Heart left ventricle (tissue), 16 donors: ENCODE measurements at regions not wholly inside any gene's neighbourhood (a gene's known extent, or its start where the extent isn't known, plus 50 kb on each side); places are given as distances from the start of the nearest gene placed in this dataset.
A peak's percentile ranks its signal among the peaks of the same experiment; 100 is the strongest.

Source experiments
- ATAC-seq, 4 donors: fragments of 200-7000 bp; cut with Tn5 transposase; one replicate each; pipeline ENCODE4 v1.9.1; 2020 to 2022; ENCODE audit warnings: moderate library complexity in 4 of 4, mild to moderate bottlenecking in 3 of 4, moderate number of reproducible peaks in 1 of 4
- DNase-seq, 5 donors: peaks; one replicate each; pipeline ENCODE4 v3.0.0-alpha.2; 2020
- H3K27ac ChIP-seq, 12 donors: fragments of 200-600 bp; sonication (generic) in 4 of 12; one replicate each; pipeline versions ENCODE4 v1.5.0 to v1.8.0; 2016 to 2022; ENCODE audit warnings: mild to moderate bottlenecking in 2 of 12
- H3K27me3 ChIP-seq, 9 donors: fragments of 200-600 bp; sonication (generic) in 2 of 9; one replicate each; pipeline versions ENCODE4 v1.5.1 to v1.8.0; 2016 to 2022; ENCODE audit warnings: mild to moderate bottlenecking in 3 of 9
- H3K36me3 ChIP-seq, 9 donors: fragments of 200-600 bp; sonication (generic) in 2 of 9; one replicate each; pipeline versions ENCODE4 v1.5.0 to v1.8.0; 2018 to 2022; ENCODE audit warnings: mild to moderate bottlenecking in 2 of 9
- H3K4me1 ChIP-seq, 12 donors: fragments of 200-600 bp; sonication (generic) in 4 of 12; one replicate each; pipeline versions ENCODE4 v1.5.0 to v1.8.0; 2016 to 2022; ENCODE audit warnings: mild to moderate bottlenecking in 3 of 12
- H3K4me3 ChIP-seq, 12 donors: fragments of 200-600 bp; sonication (generic) in 4 of 12; one replicate each; pipeline versions ENCODE4 v1.5.0 to v1.8.0; 2017 to 2022; ENCODE audit warnings: mild to moderate bottlenecking in 9 of 12, moderate library complexity in 4 of 12
- H3K9me3 ChIP-seq, 12 donors: fragments of 200-600 bp; sonication (generic) in 4 of 12; one replicate each; pipeline versions ENCODE4 v1.5.0 to v1.8.0; 2016 to 2022; ENCODE audit warnings: mild to moderate bottlenecking in 1 of 12
- POLR2A ChIP-seq, 2 donors: fragments of 450-650 bp; IDR thresholded peaks; one replicate each; pipeline ENCODE4 v1.6.1; 2017; ENCODE audit warnings: antibody characterized with exemption in 2 of 2, mild to moderate bottlenecking in 2 of 2, moderate library complexity in 2 of 2
- WGBS, 4 donors: extraction: QIAGEN DNeasy Blood & Tissue Kit in 2 of 4; methylation state at CpG; one replicate each; pipeline versions ENCODE4 v1.1.5 to v1.1.7; 2013 to 2018; 5-methylcytosine and 5-hydroxymethylcytosine counted together
- intact Hi-C, 10 donors: fragments of 100-400 bp; cut with DNase I; formaldehyde crosslinking; loops; one replicate each; pipeline versions ENCODE4 v1.11.1 to v1.14.2; 2022
- TF ChIP-seq, protein P1 (sequence below), 12 donors: fragments of 200-600 bp; sonication (generic) in 4 of 12; IDR thresholded peaks; one replicate each; pipeline versions ENCODE4 v1.5.0 to v1.8.0; 2018 to 2022; ENCODE audit warnings: antibody characterized with exemption in 12 of 12, mild to moderate bottlenecking in 5 of 12
- donor health status: ischemic (EF 13 %, LVEDD 7.1; RV severe dilation, severe dysfunction).
- donor health status: healthy with polysubstance abuse.
- donor health status: DM: no; HTN: yes; CAD: no.
- donor health status: DM: no; HTN: no; CAD: no.
- donor health status: ischemic (EF 25% LVEDD 6.9; RV normal size, moderate dysfunction).
- donor health status: ischemic (EF 25% LVEDD 5.7; RV mildly dilated, moderate dysfunction).
- donor health status: healthy.
- donor health status: DM: yes; HTN: yes; CAD: no.
- donor health status: ischemic (EF 35%, LVEDD 5.7; RV mildly dilated, moderate dysfunction).
- donor health status: nonischemic (EF 11% LVEDD 7.7; RV severe dilation, severe dysfunction).
- donor health status: DM: yes; HTN: yes; CAD: no.
- donor health status: PGD.
- donor health status: ischemic (EF 29% LVEDD 5.4; RV normal size, mild dysfunction).
- donor health status: nonischemic (EF 23%, LVEDD 6.1; RV moderate dilation, normal function).

GRCh38 chr15:31489801-31490646, 163.4 kb downstream of the KLF13 start:
- Histone ChIP-seq H3K27me3 (no peaks in the 10 kb centered on the region), H3K4me3 (no peak overlapping the region), H3K4me1 (peaks cover 0 to 26% (median 17%) of the 10 kb centered on the region in 12 donors), H3K36me3 (no peaks in the 10 kb centered on the region), H3K9me3 (peaks cover 0 to 34% (median 5%) of the 10 kb centered on the region in 12 donors), H3K27ac (no peak overlapping the region)
- DNase-seq: peak in 1 of 5 donors; percentile 41
- intact Hi-C loops: loop anchor here (2.0 to 10.0 kb wide), 24 partner anchors 48 to 828 kb away; partner anchors contain the start of genes KLF13 (in 4 of the 10), MTMR10 (in 1 of the 10) and OTUD7A (in 1 of the 10)
- 38 to 44% (median 41%) methylated on average over 10 to 12 of the region's 12 CpGs for whole genome bisulfite sequencing, 4 donors
- TF ChIP-seq, protein P1, sequence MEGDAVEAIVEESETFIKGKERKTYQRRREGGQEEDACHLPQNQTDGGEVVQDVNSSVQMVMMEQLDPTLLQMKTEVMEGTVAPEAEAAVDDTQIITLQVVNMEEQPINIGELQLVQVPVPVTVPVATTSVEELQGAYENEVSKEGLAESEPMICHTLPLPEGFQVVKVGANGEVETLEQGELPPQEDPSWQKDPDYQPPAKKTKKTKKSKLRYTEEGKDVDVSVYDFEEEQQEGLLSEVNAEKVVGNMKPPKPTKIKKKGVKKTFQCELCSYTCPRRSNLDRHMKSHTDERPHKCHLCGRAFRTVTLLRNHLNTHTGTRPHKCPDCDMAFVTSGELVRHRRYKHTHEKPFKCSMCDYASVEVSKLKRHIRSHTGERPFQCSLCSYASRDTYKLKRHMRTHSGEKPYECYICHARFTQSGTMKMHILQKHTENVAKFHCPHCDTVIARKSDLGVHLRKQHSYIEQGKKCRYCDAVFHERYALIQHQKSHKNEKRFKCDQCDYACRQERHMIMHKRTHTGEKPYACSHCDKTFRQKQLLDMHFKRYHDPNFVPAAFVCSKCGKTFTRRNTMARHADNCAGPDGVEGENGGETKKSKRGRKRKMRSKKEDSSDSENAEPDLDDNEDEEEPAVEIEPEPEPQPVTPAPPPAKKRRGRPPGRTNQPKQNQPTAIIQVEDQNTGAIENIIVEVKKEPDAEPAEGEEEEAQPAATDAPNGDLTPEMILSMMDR (IDR thresholded peaks at IDR 0.05): peak; percentile 75 to 99 (median 90)
- no peak for TF ChIP-seq POLR2A (IDR thresholded peaks at IDR 0.05)
- peak; percentile 16 to 62 (median 60) for ATAC-seq

DNA sequence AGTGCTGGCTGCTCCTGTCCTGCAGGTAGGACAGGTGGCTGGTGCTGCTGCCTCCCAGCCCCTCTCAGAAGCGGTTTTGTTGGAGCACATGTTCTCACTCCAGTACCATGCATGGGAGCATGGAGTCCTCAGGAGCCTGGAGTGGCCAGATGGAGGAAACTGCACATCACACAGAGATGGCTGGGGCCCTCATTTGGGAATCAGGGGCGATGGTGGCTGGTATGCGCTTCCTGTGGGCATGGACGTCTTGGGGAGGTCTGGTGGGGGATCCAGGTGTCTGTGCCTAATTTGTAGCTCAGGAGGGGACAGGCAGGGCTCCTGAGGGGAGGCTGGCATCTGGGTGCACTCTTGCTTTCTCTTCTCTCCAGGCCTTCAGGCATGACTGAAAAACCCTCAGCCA, 168.2 kb downstream of the KLF13 start:
- no peak for ATAC-seq
- WGBS, 4 donors: 85 to 94% (median 88%) methylated on average over 3 to 4 of the region's 4 CpGs
- Histone ChIP-seq H3K4me1 (peaks cover 0 to 7% (median 3%) of the 10 kb centered on the region in 12 donors), H3K27me3 (no peaks in the 10 kb centered on the region), H3K4me3 (no peak overlapping the region), H3K9me3 (peaks cover 0 to 34% (median 5%) of the 10 kb centered on the region in 12 donors), H3K36me3 (no peaks in the 10 kb centered on the region), H3K27ac (no peak overlapping the region)
- DNase-seq: no peak
- TF ChIP-seq, protein P1 (IDR thresholded peaks at IDR 0.05): no peak
- no peak for TF ChIP-seq POLR2A (IDR thresholded peaks at IDR 0.05)
- intact Hi-C loops: loop anchor here in 1 of 10 donors (5.0 kb wide), 2 partner anchors 373 to 832 kb away; no protein-coding TSS in a partner anchor

DNA sequence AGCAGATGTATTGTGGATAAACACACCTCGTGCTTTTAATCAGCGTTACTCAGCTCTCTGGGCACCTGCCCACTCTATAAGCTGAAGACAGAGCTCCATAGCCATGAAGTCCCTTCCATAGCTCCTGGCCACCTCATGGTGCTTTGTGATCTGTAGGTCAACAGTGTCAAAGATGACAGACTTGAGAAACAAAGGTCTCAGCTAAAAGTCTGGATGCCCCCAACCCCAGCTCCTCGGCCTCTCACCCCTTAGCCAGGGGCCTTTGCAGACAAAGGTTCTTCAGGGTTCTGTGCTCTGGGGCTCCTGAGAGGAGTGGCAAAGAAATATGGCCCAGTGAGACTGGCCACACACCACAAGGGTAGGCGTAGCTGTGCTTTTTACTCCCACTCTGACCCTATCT, 168.6 kb downstream of the KLF13 start:
- DNase-seq (no peak), ATAC-seq (no peak)
- Histone ChIP-seq H3K4me3 (no peak overlapping the region), H3K27me3 (no peaks in the 10 kb centered on the region), H3K27ac (no peak overlapping the region), H3K9me3 (peaks cover 0 to 34% (median 5%) of the 10 kb centered on the region in 12 donors), H3K4me1 (peaks cover 0 to 7% (median 4%) of the 10 kb centered on the region in 12 donors), H3K36me3 (no peaks in the 10 kb centered on the region)
- TF ChIP-seq, protein P1 (IDR thresholded peaks at IDR 0.05): no peak
- WGBS, 4 donors: 88 to 93% (median 91%) methylated on average over 4 of the region's 4 CpGs
- intact Hi-C loops: no loop called here

DNA sequence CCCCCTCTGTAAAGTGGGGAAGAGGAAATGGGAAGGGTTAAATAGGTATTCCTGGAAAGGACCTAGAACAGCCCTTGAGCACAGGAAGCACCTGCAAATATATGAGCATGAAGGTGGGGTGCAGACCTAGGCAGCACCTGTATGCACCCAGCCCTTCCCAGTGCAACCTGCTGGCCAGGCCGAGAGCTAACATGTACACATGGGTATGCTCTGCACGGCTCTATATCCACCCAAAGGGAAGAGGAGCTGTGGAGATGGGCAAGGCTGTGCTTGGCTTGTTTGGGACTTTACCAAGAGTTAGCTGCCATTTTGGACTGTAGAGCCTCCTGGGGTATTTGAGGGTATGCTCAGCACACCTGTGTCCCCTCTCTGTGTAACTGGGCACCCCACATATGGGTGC, 171.2 kb downstream of the KLF13 start:
- ATAC-seq (no peak), DNase-seq (no peak)
- 92 to 100% (median 97%) methylated on average over 1 to 2 of the region's 2 CpGs for WGBS, 4 donors
- Histone ChIP-seq H3K36me3 (no peaks in the 10 kb centered on the region), H3K4me3 (no peak overlapping the region), H3K9me3 (peaks cover 0 to 15% (median 0%) of the 10 kb centered on the region in 12 donors), H3K27me3 (no peaks in the 10 kb centered on the region), H3K4me1 (peaks cover 0 to 14% (median 7%) of the 10 kb centered on the region in 12 donors), H3K27ac (no peak overlapping the region)
- TF ChIP-seq POLR2A (IDR thresholded peaks at IDR 0.05): no peak
- TF ChIP-seq, protein P1 (IDR thresholded peaks at IDR 0.05): no peak
- intact Hi-C loops: no loop called here
